ENCODE measurements at regions not wholly inside any gene's neighbourhood (a gene's known extent, or its start where the extent isn't known, plus 50 kb on each side); places are given as distances from the start of the nearest gene placed in this dataset.

DNA sequence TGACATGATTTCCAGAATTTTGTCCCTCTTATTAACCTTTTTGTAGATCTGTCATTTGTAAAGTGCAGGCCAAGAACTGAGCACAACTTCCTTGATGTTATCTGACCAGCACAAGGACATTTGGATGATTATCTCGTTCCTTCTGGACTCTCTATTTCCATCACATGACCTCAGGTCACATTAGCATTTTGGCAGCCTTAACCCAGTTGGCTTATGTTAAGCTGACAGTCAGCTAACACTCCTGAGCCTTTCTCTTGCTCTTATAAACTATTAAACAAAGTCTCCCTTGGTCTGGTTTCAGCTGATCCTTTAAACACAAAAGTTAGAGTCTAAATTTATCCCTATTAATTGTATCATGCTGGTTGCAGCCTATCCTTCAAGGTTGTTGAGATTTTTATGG lies 167.2 kb upstream of the RBBP8 start:
- H3K79me1 ChIP-seq (ENCODE audit: low read length): no peaks in the 10 kb centered on the region
- H3K36me3 ChIP-seq (ENCODE audit: control insufficient read depth, insufficient read depth, low read length): no peaks in the 10 kb centered on the region
- no peak overlapping the region for H3K4me2 ChIP-seq (ENCODE audit: low read length)
- no peak overlapping the region for H3K4me3 ChIP-seq (ENCODE audit: low read length)
- no peak overlapping the region for H4K5ac ChIP-seq (ENCODE audit: low read length)
- no peak overlapping the region for H2BK15ac ChIP-seq (replicated peaks; ENCODE audit: low read depth)
- H3K27me3 ChIP-seq (ENCODE audit: insufficient read depth, low read length, poor library complexity): no peaks in the 10 kb centered on the region
- H3K23ac ChIP-seq (ENCODE audit: low read length): no peak overlapping the region
- no peak overlapping the region for H3K9ac ChIP-seq (ENCODE audit: low read length)
- no peak for DNase-seq
- no peak overlapping the region for H3K4ac ChIP-seq (ENCODE audit: low read depth, low read length)
- no peak overlapping the region for H2BK120ac ChIP-seq (ENCODE audit: low read depth, low read length)
- no peaks in the 10 kb centered on the region for H3K4me1 ChIP-seq (ENCODE audit: control insufficient read depth, low read depth, low read length)
- no peak overlapping the region for H2BK5ac ChIP-seq (ENCODE audit: low read length)
- WGBS (ENCODE audit: extremely low coverage, insufficient coverage, low lambda C conversion rate): no CpG with 5 or more reads among the region's 1 CpG
- H3K79me2 ChIP-seq (ENCODE audit: control insufficient read depth, insufficient read depth, low read length): no peaks in the 10 kb centered on the region
- H4K8ac ChIP-seq (ENCODE audit: low read depth, low read length): no peak overlapping the region
- H3K18ac ChIP-seq (ENCODE audit: low read length): no peak overlapping the region
- no peak overlapping the region for H3K56ac ChIP-seq (ENCODE audit: low read length)
- H3K27ac ChIP-seq (ENCODE audit: low read depth, low read length): no peak overlapping the region
- H2AK5ac ChIP-seq (ENCODE audit: low read length): no peak overlapping the region

DNA sequence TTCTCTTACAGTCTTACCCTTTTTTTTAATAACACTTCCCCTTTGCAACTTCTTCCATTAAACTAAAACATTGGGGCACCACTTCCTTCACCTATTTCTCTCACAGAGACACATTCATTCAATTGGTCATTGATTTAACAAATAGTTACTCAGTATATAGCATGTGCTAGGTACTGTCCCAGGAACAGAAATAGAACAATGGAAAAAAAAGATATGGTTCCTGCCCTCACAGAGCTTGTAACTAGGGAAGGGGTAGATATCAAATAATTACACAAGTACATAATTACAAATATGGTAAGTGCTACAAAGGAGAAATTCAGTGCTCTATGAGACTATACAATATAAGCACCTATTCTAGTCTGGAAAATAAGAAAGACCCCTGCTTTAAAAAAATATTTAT lies 165.5 kb upstream of the RBBP8 start:
- no peak overlapping the region for H4K5ac ChIP-seq (ENCODE audit: low read length)
- H4K8ac ChIP-seq (ENCODE audit: low read depth, low read length): no peak overlapping the region
- H3K4me1 ChIP-seq (ENCODE audit: control insufficient read depth, low read depth, low read length): no peaks in the 10 kb centered on the region
- no peaks in the 10 kb centered on the region for H3K36me3 ChIP-seq (ENCODE audit: control insufficient read depth, insufficient read depth, low read length)
- no peak overlapping the region for H2BK5ac ChIP-seq (ENCODE audit: low read length)
- DNase-seq: no peak
- H2BK120ac ChIP-seq (ENCODE audit: low read depth, low read length): no peak overlapping the region
- H3K27ac ChIP-seq (ENCODE audit: low read depth, low read length): no peak overlapping the region
- no peak overlapping the region for H2BK15ac ChIP-seq (replicated peaks; ENCODE audit: low read depth)
- H3K4ac ChIP-seq (ENCODE audit: low read depth, low read length): no peak overlapping the region
- H3K56ac ChIP-seq (ENCODE audit: low read length): no peak overlapping the region
- no peak overlapping the region for H3K4me2 ChIP-seq (ENCODE audit: low read length)
- H2AK5ac ChIP-seq (ENCODE audit: low read length): no peak overlapping the region
- H3K4me3 ChIP-seq (ENCODE audit: low read length): no peak overlapping the region
- no peak overlapping the region for H3K23ac ChIP-seq (ENCODE audit: low read length)
- H3K79me2 ChIP-seq (ENCODE audit: control insufficient read depth, insufficient read depth, low read length): no peaks in the 10 kb centered on the region
- H3K9ac ChIP-seq (ENCODE audit: low read length): no peak overlapping the region
- no peak overlapping the region for H3K18ac ChIP-seq (ENCODE audit: low read length)
- no peaks in the 10 kb centered on the region for H3K27me3 ChIP-seq (ENCODE audit: insufficient read depth, low read length, poor library complexity)
- no peaks in the 10 kb centered on the region for H3K79me1 ChIP-seq (ENCODE audit: low read length)

DNA sequence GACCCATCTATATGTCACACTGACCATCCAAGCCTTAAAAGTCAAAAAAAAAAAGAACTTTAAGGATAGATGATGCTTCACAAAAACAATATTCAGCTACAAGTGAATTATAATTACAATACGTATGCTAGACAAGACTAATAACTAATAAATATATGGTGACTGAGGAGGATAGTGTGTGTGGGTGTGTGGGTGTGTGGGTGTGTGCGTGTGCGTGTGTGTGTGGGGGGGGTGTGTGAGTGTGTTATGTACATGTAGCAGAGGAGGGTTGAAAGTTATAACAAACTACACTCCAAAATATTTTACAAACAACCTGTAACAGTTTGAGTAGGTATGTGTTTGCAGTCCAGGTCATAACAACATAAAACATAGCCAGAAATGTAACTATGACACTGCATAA lies 159.2 kb upstream of the RBBP8 start:
- no peak overlapping the region for H2AK5ac ChIP-seq (ENCODE audit: low read length)
- H2BK15ac ChIP-seq (replicated peaks; ENCODE audit: low read depth): no peak overlapping the region
- no peaks in the 10 kb centered on the region for H3K27me3 ChIP-seq (ENCODE audit: insufficient read depth, low read length, poor library complexity)
- H3K79me2 ChIP-seq (ENCODE audit: control insufficient read depth, insufficient read depth, low read length): no peaks in the 10 kb centered on the region
- no peak overlapping the region for H4K5ac ChIP-seq (ENCODE audit: low read length)
- no peak overlapping the region for H3K4me2 ChIP-seq (ENCODE audit: low read length)
- H3K4me1 ChIP-seq (ENCODE audit: control insufficient read depth, low read depth, low read length): no peaks in the 10 kb centered on the region
- H3K4ac ChIP-seq (ENCODE audit: low read depth, low read length): no peak overlapping the region
- no peak overlapping the region for H3K27ac ChIP-seq (ENCODE audit: low read depth, low read length)
- no peak overlapping the region for H2BK5ac ChIP-seq (ENCODE audit: low read length)
- no peak for DNase-seq
- no peak overlapping the region for H3K4me3 ChIP-seq (ENCODE audit: low read length)
- H3K9ac ChIP-seq (ENCODE audit: low read length): no peak overlapping the region
- no peak overlapping the region for H3K56ac ChIP-seq (ENCODE audit: low read length)
- H3K23ac ChIP-seq (ENCODE audit: low read length): no peak overlapping the region
- no peak overlapping the region for H3K18ac ChIP-seq (ENCODE audit: low read length)
- no peak overlapping the region for H4K8ac ChIP-seq (ENCODE audit: low read depth, low read length)
- no peaks in the 10 kb centered on the region for H3K79me1 ChIP-seq (ENCODE audit: low read length)
- 100% methylated on average over 1 of the region's 3 CpGs for WGBS (ENCODE audit: extremely low coverage, insufficient coverage, low lambda C conversion rate)
- H2BK120ac ChIP-seq (ENCODE audit: low read depth, low read length): no peak overlapping the region
- no peaks in the 10 kb centered on the region for H3K36me3 ChIP-seq (ENCODE audit: control insufficient read depth, insufficient read depth, low read length)

- no CpG with 5 or more reads among the region's 1 CpG for WGBS (ENCODE audit: extremely low coverage, insufficient coverage, low lambda C conversion rate)
- no peaks in the 10 kb centered on the region for H3K27me3 ChIP-seq (ENCODE audit: insufficient read depth, low read length, poor library complexity)
- no peak for DNase-seq
- H3K4me1 ChIP-seq (ENCODE audit: control insufficient read depth, low read depth, low read length): no peaks in the 10 kb centered on the region
- no peak overlapping the region for H3K27ac ChIP-seq (ENCODE audit: low read depth, low read length)
- no peak overlapping the region for H2BK120ac ChIP-seq (ENCODE audit: low read depth, low read length)
- H3K79me1 ChIP-seq (ENCODE audit: low read length): no peaks in the 10 kb centered on the region
- H3K79me2 ChIP-seq (ENCODE audit: control insufficient read depth, insufficient read depth, low read length): no peaks in the 10 kb centered on the region
- no peak overlapping the region for H3K18ac ChIP-seq (ENCODE audit: low read length)
- H2BK5ac ChIP-seq (ENCODE audit: low read length): no peak overlapping the region
- H4K8ac ChIP-seq (ENCODE audit: low read depth, low read length): no peak overlapping the region
- no peak overlapping the region for H3K4ac ChIP-seq (ENCODE audit: low read depth, low read length)
- no peak overlapping the region for H2BK15ac ChIP-seq (replicated peaks; ENCODE audit: low read depth)
- H4K5ac ChIP-seq (ENCODE audit: low read length): no peak overlapping the region
- H3K4me2 ChIP-seq (ENCODE audit: low read length): no peak overlapping the region
- H3K23ac ChIP-seq (ENCODE audit: low read length): no peak overlapping the region
- H3K56ac ChIP-seq (ENCODE audit: low read length): no peak overlapping the region
- H3K36me3 ChIP-seq (ENCODE audit: control insufficient read depth, insufficient read depth, low read length): no peaks in the 10 kb centered on the region
- no peak overlapping the region for H3K4me3 ChIP-seq (ENCODE audit: low read length)
- no peak overlapping the region for H3K9ac ChIP-seq (ENCODE audit: low read length)
- H2AK5ac ChIP-seq (ENCODE audit: low read length): no peak overlapping the region
Measured at GRCh38 chr18:22778996-22779395, 154.1 kb upstream of the RBBP8 start.

DNA sequence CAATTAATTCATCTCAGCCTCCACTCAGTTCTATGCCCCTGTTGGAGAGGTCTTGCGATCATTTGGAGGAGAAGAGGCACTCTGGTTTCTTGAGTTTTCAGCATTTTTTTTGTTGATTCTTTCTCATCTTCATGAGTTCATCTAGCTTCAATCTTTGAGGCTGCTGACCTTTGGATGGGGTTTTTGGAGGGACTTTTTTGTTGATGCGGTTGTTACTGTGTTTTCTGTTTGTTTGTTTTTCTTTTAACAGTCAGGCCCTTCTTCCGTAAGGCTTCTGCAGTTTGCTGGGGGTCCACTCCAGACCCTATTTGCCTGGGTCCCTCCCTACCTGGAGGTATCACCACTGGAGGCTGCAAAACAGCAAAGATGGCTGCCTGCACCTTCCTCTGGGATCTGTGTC lies 149.9 kb upstream of the RBBP8 start:
- Histone ChIP-seq H2AK5ac (ENCODE audit: low read length) (no peak overlapping the region), H3K36me3 (ENCODE audit: control insufficient read depth, insufficient read depth, low read length) (no peaks in the 10 kb centered on the region), H3K27ac (ENCODE audit: low read depth, low read length) (no peak overlapping the region), H3K9ac (ENCODE audit: low read length) (no peak overlapping the region), H3K23ac (ENCODE audit: low read length) (no peak overlapping the region), H2BK15ac (replicated peaks; ENCODE audit: low read depth) (no peak overlapping the region), H2BK120ac (ENCODE audit: low read depth, low read length) (no peak overlapping the region), H3K4me2 (ENCODE audit: low read length) (no peak overlapping the region), H4K5ac (ENCODE audit: low read length) (no peak overlapping the region), H3K27me3 (ENCODE audit: insufficient read depth, low read length, poor library complexity) (no peaks in the 10 kb centered on the region), H3K56ac (ENCODE audit: low read length) (no peak overlapping the region), H3K79me1 (ENCODE audit: low read length) (no peaks in the 10 kb centered on the region), H3K4ac (ENCODE audit: low read depth, low read length) (no peak overlapping the region), H4K8ac (ENCODE audit: low read depth, low read length) (no peak overlapping the region), H3K4me3 (ENCODE audit: low read length) (no peak overlapping the region), H3K4me1 (ENCODE audit: control insufficient read depth, low read depth, low read length) (no peaks in the 10 kb centered on the region), H3K79me2 (ENCODE audit: control insufficient read depth, insufficient read depth, low read length) (no peaks in the 10 kb centered on the region), H2BK5ac (ENCODE audit: low read length) (no peak overlapping the region), H3K18ac (ENCODE audit: low read length) (no peak overlapping the region)
- no CpG with 5 or more reads among the region's 3 CpGs for WGBS (ENCODE audit: extremely low coverage, insufficient coverage, low lambda C conversion rate)
- DNase-seq: no peak

DNA sequence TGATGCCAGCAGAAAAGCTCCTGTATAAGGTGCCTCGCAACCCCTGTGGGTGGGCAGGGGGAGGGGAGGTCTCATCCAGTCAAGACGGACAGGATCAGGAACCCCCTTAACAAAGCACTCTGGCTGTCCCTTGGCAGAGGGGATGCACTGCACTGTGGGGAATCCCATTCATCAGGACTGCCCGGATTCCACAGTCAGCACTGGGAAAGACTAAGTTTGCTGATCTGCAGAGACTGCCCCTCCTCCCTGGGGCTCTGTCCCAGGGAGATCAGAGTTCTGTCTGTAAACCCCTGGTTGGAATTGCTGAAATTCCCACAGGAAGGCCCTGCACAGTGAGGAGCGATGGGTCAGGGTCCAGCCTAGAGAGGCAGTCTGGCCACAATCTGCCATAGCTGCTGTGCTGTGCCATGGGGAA lies 149.5 kb upstream of the RBBP8 start:
- Histone ChIP-seq H3K4me3 (ENCODE audit: low read length) (no peak overlapping the region), H3K18ac (ENCODE audit: low read length) (no peak overlapping the region), H3K4me2 (ENCODE audit: low read length) (no peak overlapping the region), H2BK120ac (ENCODE audit: low read depth, low read length) (no peak overlapping the region), H2BK5ac (ENCODE audit: low read length) (no peak overlapping the region), H3K23ac (ENCODE audit: low read length) (no peak overlapping the region), H3K56ac (ENCODE audit: low read length) (no peak overlapping the region), H3K4me1 (ENCODE audit: control insufficient read depth, low read depth, low read length) (no peaks in the 10 kb centered on the region), H3K4ac (ENCODE audit: low read depth, low read length) (no peak overlapping the region), H4K8ac (ENCODE audit: low read depth, low read length) (no peak overlapping the region), H3K27me3 (ENCODE audit: insufficient read depth, low read length, poor library complexity) (no peaks in the 10 kb centered on the region), H2AK5ac (ENCODE audit: low read length) (no peak overlapping the region), H4K5ac (ENCODE audit: low read length) (no peak overlapping the region), H3K9ac (ENCODE audit: low read length) (no peak overlapping the region), H3K79me1 (ENCODE audit: low read length) (no peaks in the 10 kb centered on the region), H3K27ac (ENCODE audit: low read depth, low read length) (no peak overlapping the region), H3K36me3 (ENCODE audit: control insufficient read depth, insufficient read depth, low read length) (no peaks in the 10 kb centered on the region), H3K79me2 (ENCODE audit: control insufficient read depth, insufficient read depth, low read length) (no peaks in the 10 kb centered on the region), H2BK15ac (replicated peaks; ENCODE audit: low read depth) (no peak overlapping the region)
- DNase-seq: no peak
- no CpG with 5 or more reads among the region's 4 CpGs for WGBS (ENCODE audit: extremely low coverage, insufficient coverage, low lambda C conversion rate)

All from mesendoderm (in vitro differentiated cells).